SKM-1 (cell line): ENCODE measurements at regions not wholly inside any gene's neighbourhood (a gene's known extent, or its start where the extent isn't known, plus 50 kb on each side); places are given as distances from the start of the nearest gene placed in this dataset.

Source experiments
- DNase-seq: peaks from one replicate; lab custom pipeline; 2025; ENCODE audit not compliant: unreplicated experiment; lab: John Stamatoyannopoulos, UW

GRCh38 chr1:228917342-228917741 lies 182.1 kb downstream of the RHOU start:
- DNase-seq, result no peak

DNA sequence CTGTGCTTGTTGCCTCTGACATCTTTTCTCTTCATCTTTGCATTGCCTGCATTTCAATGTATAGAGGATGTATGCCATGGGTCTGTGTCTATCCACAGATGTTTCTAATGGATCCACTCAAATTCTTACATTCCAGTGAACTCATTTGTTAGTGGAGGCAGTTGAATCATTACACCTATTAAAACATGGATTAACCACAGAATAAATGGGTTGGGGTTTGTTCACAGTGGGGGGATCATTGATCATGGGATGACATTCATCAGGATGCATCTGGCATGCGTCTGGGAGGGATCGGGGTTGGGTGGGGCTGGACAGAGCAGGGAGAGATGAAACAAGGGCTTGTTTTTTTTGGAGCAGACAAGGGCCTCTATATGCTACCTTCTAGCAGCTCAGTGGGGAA lies 182.5 kb downstream of the RHOU start:
- DNase-seq, result no peak

DNA sequence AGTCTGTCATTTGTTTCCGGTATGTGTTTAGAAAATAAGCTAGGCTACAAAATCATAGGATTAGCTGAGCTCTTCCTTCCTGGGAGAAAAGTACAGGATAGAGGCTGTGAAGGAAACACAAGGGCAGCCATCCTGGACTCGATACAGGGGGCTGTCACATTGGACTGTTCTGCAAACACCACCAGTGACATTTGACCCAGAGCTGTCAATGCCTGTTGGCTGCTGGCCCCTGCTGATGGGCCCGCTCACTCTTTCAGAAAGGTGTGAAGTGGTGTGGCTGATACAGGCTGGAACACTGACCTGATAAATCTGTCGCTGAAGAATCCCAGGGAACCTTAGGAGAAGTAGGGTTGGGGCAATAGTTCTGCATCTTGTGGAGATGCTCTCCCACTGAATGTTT lies 183.1 kb downstream of the RHOU start:
- DNase-seq, result no peak

DNA sequence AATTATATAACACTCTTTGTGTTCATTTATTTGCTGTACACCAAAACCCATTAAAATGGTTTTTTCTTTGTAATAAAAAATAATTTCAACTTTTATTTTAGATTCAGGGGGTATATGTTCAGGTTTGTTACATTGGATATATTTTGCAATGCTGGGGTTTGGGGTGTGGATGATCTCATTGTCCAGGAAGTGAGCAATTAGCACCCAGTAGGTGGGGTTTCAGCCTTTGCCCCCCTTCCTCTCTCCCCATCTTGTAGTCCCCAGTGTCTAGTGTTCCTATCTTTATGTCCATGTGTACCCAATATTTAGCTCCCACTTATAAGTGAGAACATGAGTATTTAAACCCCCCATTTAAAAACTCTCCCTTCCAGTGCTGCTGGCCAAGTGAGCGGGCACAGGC lies 184.6 kb downstream of the RHOU start:
- DNase-seq, result no peak

GRCh38 chr1:228920831-228921230 lies 185.6 kb downstream of the RHOU start:
- no peak for DNase-seq

DNA sequence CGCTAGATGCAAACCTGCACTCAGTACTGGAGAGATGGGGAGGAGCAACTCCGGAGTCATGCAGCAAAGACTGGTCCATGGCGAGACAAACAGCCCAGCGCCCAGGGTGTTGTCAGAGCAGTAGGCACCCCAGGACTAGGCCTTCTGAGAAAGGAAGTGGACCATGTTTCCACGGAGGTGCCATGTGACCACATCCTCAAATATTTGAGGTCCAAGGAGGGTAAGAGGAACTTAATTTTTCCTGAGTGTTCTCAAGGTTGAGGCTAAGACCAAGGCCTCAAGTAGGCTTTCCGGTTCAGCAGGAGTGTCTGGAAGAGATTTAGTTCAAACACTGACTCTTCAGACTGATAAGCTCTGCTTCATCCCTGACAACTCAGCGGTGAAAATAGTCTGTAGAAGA lies 186.2 kb downstream of the RHOU start:
- peak; percentile 44 for DNase-seq

DNA sequence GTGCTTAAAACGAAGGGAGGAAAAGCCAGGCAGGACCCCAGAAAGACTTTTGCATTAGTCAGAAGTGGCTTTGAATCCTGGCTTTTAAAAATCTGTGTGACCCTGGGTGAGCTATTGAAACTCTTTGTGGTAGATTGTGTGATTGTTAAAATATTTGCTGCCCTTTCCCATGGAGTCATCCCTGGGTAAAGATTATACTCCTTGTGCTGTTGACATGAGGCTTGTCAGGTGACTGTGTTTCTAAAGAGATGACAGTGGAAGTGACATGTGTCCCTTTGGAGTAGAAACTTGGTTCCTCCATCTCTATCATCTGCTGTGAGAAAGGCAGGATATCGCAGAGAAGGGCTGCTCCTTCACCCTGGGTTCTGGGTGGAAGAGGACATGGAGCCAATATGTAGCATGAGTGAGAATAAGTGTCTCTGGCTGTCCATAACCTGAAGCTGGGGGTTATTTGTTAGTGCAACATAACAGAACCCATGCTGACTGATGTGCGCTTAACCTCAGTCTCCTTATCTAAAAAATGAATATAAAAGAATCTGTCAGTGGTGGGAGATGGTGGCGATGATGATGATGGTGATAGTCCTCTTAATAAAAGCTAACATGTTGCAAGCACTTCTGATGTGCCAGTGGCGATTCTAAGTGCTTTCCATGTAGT lies 187.6 kb downstream of the RHOU start:
- DNase-seq, result no peak

DNA sequence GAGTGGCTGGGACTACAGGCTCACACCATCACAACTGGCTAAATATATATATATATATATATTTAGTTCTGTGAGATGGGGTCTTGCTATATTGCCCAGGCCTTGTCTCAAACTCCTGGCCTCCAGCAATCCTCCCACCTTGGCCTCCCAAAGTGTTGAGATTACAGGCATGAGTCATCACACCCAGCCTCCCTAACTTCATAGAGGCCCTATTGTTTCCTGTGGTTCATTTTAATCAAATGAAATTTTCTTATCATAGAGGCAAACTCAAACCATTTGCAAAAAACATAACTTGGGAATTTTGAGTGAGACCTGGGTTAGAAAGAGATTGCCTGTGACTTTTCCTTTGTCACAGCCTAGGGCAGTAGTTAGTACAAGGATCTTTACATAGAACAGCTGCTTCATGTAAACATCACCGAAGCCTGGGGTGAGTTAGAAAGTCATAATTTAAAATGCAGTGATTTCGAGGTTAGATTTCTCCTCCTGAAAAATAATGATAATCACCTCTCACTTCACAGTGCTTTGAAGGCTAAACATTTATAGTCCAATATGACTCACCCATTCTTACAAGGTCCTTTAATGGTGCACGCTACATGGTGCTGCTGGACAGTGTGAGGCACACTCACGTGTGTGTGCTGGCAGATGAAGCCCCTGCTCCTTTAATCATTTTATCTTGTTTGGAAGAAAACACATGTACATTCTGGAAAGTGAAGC lies 188.9 kb downstream of the RHOU start:
- DNase-seq, result no peak

DNA sequence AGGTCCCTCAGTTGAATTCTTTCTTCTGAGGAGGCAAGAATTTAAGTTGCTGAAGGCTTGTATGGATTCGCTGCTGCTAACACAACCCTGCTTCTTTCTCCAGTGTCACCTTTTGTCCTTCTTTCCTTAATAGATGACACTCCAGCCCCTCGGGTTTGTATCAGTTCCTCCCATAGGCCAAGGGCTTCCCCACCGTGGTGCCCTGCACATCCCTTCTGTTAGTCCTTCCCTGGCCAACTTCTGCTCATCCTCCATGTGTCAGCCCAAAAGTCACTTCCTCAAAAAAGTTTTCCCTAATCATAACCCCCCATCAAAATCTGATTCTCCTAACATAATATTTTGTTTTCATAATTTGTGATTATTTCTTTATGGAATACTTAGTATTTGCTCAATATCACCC lies 190.4 kb downstream of the RHOU start:
- no peak for DNase-seq

DNA sequence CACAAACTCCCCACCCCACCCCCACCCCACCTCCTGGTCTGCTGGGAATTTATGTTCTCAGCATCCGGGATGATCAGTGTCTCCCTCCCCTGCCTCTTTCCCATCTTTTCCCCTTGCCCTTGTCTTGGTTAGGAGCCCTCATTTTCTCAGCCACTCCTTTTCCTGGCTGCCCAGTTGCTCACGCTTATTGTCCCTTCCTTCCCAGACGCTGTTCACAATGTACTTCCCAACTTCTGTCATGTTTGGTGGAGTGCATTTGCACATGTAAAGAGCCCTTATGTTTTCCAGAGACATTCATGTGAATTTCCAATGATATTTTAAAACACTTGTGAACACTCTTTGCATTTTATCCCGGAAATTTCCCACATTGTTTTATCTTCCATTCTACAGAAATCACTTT lies 192.1 kb downstream of the RHOU start:
- no peak for DNase-seq

DNA sequence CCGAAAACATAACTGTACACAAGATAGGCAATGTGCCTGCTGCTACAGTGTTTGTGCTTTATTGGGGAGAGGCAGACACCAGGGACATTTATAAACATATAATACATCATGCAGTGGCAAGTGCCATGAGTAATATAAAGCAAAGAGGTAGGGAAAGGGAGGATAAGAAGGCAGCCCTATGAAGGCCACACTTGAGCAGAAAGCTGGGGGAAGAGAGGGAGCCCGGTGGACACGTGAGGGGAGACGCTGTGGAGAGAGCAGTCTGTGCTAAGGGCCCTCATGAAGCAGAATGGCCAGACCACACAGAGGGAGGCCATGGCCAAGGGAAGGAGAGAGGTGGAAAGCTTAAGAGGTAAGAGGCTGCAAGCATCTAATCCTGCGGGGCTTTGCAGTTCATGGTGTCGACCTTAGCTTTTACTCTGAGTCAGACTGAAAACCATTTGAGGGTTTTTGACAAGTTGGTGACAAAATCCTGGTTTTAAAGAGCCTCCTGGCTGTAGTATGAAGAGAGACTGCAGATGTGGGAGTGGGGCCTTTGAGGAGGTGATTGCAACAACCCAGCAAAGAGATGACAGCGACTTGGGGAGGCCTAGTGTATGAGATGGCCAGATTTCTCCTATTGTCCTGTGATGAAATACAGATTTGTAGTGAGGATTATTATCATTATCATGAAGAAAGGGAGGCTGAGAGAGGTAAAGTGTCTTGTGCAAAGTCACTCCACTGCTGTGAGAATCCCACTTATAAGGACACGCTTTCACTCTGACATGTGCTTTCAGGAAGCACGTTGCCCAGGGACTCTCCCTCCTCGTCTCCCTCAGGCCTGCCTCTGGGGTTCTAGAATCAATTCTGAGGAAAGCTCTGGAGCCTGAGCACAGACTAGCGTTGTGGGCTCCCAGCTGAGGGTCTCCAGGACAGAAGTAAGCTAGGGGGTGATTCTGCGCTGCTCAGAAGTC lies 192.9 kb downstream of the RHOU start:
- no peak for DNase-seq

DNA sequence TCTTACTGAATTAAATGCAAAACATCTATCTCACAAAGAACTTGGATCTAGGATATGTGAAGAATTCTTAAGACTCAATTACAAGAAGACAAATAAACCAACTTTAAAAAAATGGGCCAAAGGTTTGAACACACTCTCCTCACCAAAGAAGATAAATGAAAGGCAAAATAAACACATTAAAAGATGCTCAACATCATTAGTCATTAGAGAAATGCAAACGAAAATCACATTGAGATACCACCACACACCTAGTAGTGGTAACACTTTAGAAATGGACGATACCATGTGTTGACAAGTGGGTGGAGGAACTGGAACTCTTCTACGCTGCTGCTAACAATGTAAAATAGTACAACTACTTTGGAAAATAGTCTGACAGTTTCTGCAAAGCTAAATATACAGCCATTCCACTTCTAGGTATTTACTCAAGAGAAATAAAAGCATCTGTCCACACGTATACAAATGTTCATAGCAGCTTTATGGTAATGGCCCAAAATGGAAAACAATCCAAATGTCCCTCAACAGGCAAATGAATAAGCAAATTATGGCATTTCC lies 194.3 kb downstream of the RHOU start:
- DNase-seq, result no peak

GRCh38 chr1:228930479-228930957 lies 195.2 kb downstream of the RHOU start:
- no peak for DNase-seq

- DNase-seq, result no peak
Measured at GRCh38 chr1:228933753-228934152, 198.5 kb downstream of the RHOU start.

- DNase-seq, result no peak
Measured at GRCh38 chr1:228935198-228935663, 200.0 kb downstream of the RHOU start.

- no peak for DNase-seq
Measured at GRCh38 chr1:228935855-228936727, 200.8 kb downstream of the RHOU start.

DNA sequence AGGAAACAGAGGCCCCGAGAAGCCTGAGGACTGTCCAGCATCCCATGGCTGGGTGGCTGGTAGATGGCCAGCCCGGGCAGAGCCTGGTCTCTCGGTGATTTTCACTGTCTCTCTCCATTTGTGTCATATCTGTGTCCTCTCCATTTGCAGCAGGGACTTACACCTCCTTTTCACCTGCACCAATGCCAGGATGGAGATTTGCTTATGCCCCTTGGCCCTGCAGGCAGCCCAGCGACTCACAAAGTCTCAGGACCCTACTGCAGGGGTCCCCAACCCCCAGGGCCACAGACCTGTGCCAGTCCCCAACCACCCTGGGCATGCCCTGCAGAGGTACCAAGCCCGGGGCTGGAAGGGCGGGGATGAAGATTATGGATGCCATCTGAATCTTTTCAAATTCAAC lies 201.6 kb downstream of the RHOU start:
- no peak for DNase-seq

DNA sequence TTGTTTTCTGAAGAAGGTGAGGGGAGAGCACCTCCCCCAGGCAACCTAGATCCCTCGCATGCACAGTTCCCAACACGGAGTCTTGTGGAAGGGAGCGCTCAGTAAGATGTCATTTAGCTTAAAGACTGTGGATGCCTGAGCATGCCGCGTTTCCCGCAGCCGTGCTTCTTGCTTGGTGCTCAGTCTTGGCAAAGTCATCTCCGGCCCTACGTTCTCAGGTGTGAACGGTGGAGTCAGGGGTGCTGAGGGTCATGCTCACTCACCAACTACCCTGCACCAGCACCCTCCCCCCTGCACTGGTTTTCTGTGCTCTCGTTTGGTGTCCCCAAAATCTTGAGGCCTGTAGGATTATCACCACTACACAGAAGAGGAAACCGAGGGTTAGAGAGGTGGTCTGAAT lies 202.1 kb downstream of the RHOU start:
- no peak for DNase-seq

DNA sequence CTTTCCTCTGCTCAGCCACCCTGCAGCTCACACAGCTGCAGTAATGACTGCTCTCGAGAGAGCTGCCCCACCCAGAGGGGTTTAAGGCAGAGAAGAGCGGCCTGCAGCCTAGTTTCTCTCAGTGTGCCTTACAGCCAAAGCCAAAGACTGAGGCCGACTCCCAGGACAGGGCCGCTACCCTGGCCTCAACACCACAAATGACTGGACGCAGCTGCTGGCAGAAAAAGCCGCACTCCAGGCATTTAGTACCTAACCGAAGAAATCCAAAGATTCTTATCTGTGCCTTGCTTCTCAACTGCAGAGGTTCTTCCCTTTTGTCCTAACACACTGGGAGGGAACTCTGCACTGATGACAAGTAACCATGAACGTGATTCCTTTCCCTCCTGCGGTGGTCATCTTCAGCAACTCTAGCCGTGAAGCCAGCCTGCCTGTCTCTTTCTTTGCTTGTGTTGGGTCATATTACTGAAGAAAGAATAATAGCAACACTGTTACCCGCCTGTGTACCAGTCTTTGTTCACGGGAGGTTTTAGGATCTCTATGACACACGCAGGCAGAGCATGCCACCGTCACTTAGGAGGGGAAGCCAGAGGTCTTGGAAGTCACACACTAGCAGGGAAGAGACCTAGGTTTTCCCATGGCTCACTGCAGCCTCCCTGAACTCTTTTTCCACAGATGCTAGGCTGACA lies 202.7 kb downstream of the RHOU start:
- DNase-seq, result no peak

- peak; percentile 62 for DNase-seq
Measured at GRCh38 chr1:228938537-228938901, 203.2 kb downstream of the RHOU start.
